Stimulated activated CD4-positive, alpha-beta T cell treated with anti-CD3 and anti-CD28 coated beads, Interleukin-1b, Interleukin-23, amount 100 ng/mL, for 48 hours (primary cell): ENCODE measurements at regions not wholly inside any gene's neighbourhood (a gene's known extent, or its start where the extent isn't known, plus 50 kb on each side); places are given as distances from the start of the nearest gene placed in this dataset.
"Not testable (repeated sequence)": the region's sequence is repeated elsewhere in the genome, so short reads cannot be mapped to it uniquely, and the experiment has no call there.

Experiments
- DNase-seq: peaks from one replicate; pipeline ENCODE4 v3.0.0-alpha.2; 2020

- no peak for DNase-seq
Measured at GRCh38 chr16:11416228-11417001, 71.2 kb downstream of the RMI2 start.

- DNase-seq: no peak
Measured at GRCh38 chr16:11417487-11417886, 72.2 kb downstream of the RMI2 start.

GRCh38 chr16:11418506-11418905 lies 73.2 kb downstream of the RMI2 start:
- no peak for DNase-seq

GRCh38 chr16:11420067-11420466 lies 74.8 kb downstream of the RMI2 start:
- not testable (repeated sequence) for DNase-seq

GRCh38 chr16:11420895-11421294 lies 75.6 kb downstream of the RMI2 start:
- DNase-seq: no peak

GRCh38 chr16:11422381-11423314 lies 77.4 kb downstream of the RMI2 start:
- no peak for DNase-seq

- DNase-seq: no peak
Measured at GRCh38 chr16:11423315-11424117, 78.3 kb downstream of the RMI2 start.

- DNase-seq: no peak
Measured at GRCh38 chr16:11424118-11424460, 78.8 kb downstream of the RMI2 start.

GRCh38 chr16:11425140-11425539 lies 79.9 kb downstream of the RMI2 start:
- no peak for DNase-seq

GRCh38 chr16:11428623-11428953 lies 83.3 kb downstream of the RMI2 start:
- no peak for DNase-seq

- DNase-seq: no peak
Measured at GRCh38 chr16:11429123-11429522, 83.9 kb downstream of the RMI2 start.

- DNase-seq: no peak
Measured at GRCh38 chr16:11429823-11430222, 84.6 kb downstream of the RMI2 start.

GRCh38 chr16:11430601-11431317 lies 85.5 kb downstream of the RMI2 start:
- DNase-seq: no peak

- no peak for DNase-seq
Measured at GRCh38 chr16:11431915-11432465, 86.7 kb downstream of the RMI2 start.

- no peak for DNase-seq
Measured at GRCh38 chr16:11432856-11433395, 87.7 kb downstream of the RMI2 start.

- DNase-seq: no peak
Measured at GRCh38 chr16:11435576-11435975, 90.3 kb downstream of the RMI2 start.

- no peak for DNase-seq
Measured at GRCh38 chr16:11437069-11437468, 91.8 kb downstream of the RMI2 start.

- no peak for DNase-seq
Measured at GRCh38 chr16:11439790-11440656, 94.8 kb downstream of the RMI2 start.

- no peak for DNase-seq
Measured at GRCh38 chr16:11440657-11441012, 95.4 kb downstream of the RMI2 start.

- DNase-seq: no peak
Measured at GRCh38 chr16:11445486-11445885, 100.2 kb downstream of the RMI2 start.

GRCh38 chr16:11446566-11447119 lies 101.4 kb downstream of the RMI2 start:
- no peak for DNase-seq
